ENCODE measurements at regions not wholly inside any gene's neighbourhood (a gene's known extent, or its start where the extent isn't known, plus 50 kb on each side); places are given as distances from the start of the nearest gene placed in this dataset.

DNA sequence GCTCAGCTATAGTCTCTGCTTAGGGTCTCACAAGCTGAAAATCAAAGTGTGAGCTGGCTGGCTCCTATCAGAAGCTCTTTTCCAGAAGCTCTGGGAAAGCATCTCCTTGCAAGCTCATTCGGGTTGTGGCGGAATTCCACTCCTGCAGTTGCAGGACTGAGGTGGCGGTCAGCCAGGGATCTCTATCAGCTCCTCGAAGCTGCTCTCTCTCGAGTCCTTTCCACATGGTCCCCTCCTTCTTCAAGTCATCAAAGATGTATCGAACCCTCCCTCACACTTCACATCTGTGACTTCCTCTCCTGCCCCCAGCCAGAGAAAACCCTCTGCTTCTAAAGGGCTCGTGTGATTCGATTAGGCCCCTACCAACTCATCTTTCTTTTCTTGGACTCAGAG lies 141.7 kb downstream of the ZFP36L2 start:
- DNase-seq = no peak

DNA sequence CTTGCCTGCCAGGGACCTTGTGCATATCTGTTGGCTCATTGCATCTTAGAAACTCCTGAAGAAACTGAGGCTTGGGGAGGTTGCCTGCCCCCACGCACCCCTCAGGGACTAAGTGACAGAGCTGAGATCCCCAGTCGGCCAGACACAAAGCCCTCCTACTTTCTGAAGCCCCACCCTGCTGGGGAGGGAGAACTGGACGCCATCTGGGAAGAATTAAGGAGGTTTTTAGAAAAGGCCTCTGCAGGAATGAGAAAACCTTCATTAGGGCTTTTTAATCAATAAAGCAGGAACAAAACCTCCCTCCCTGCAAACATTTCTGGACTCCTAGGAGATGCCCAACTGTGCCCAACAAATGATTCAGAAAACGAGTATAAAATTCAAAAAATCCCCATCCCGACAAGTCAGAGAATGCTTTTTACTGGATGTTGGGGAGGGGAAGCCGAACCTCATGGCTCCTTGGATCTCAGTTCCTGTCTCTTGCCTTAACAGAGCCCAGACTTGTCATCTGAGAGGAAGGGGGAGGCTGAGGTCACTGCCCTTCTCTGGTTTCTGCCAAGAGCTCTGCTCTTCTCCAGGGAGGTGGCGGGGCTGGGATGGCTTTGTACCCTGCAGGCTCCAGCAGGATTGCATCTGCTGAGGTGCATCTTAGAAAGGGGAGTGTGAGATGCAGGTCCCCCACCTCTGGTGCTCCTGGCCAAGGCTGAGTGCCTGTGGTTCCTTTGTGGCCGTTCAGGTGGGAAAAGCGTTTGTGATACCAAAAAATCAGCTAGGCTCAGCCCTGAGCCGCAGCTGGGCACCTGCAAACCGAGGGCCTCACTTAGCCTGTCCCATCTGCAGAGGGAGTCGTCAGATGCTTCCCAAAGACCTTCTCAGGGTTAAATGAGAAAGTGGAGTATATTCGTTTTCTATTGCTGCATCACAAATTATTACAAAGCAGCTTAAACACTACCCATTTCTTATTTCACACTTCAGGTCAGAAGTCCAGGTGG lies 142.4 kb downstream of the ZFP36L2 start:
- no peak for DNase-seq

DNA sequence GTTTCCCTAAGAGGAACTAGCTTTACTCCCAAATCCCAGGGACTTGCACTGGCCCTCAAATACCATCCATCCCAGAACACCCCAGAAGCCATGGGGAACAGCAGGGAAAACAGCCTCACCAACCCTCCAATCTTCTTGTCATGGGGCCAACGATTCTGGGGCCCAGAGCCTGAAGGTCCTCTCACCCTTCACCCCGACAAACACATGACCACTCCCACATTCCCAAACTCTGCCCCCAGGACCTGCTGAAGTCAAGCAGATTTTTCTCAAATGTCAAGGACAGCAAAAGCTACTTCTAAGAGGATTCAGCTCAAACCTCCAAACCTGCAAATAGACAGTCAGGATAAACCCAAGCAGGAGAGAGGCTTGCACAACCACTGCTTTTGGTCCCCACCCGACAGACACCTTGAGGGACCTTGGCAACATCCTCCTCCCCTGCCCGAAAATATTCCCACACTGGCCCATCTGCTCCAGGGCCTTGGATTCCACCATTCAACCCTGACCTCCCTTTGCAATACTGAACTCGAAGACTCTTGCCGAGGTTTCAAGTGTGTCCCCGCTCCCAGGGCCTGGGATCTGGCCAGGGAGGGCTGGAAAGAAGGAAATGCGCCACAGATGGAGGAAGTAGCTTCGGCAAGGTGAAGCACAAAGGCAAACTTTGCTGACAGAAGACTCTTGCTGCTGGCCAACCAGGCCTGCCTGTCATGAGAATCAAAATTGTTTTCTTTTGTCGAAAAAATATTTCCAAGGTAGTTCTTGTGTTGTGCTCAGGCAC lies 143.3 kb downstream of the ZFP36L2 start:
- DNase-seq = no peak

DNA sequence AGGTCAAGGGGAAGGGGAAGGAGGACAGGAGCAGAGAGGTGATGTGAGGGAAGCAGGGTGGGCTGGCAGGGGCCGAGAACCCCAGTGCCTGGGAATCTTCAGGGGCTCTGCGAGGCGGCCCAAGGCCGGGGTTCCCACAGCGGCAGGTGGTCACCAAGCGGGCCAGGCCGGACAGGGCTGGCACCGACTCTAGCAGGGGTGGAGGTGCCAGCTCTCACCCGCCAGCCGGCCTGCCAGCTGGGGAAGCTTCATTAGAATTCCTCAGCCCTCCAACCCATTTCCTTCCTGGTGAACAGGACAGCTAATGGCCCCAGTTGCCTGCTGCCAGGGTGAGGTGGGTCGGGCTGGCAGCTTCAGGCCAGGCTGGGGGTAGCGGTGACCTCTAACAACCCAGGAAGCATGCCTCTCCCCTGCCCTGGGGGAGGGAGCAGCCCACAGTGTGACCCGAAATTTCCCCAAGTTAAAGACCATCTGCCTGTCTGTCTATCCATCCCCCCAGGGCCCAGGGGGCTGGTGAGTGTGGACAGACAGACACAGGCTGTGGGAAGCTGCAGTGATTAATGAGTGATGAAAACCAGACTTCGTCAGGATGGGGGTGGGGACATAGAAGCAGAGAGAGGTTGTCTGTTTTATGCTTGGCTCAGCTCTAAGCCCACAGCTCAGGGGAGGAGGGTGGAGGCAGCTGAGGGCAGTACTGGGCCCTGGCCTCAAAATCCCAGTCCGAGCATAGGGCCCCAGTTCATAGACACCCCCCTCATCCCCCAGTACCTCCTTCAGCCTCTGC lies 144.1 kb downstream of the ZFP36L2 start:
- no peak for DNase-seq

DNA sequence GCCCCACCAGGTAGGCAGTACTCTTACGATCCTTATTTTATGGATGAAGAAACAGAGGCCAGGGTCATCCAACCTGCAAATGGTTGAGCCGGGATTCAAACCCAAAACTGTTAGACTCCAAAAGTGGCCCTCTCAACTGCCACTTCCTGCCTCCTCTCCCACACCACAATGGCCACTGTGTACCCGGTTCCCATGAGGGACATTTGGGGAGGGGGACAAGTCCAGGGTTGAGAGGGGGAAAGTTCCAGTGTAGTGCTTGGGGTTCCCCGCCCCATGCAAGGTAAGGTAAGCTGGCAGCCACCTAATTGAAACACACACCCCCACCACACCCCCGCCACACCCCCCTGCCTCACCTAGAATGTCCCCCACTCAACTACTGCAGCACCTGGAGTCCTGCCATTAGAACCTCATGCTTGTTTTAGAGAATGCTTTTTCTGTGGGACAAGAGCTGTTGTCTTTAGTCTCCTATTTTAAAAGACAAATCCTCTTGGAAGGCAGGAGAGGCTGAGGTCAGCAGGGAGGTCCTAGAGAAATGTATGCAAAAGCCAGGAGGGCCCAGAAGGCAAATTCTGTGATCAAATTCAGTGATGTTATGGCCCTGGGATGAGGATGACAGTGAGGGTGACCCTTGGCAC lies 145.2 kb downstream of the ZFP36L2 start:
- no peak for DNase-seq

DNA sequence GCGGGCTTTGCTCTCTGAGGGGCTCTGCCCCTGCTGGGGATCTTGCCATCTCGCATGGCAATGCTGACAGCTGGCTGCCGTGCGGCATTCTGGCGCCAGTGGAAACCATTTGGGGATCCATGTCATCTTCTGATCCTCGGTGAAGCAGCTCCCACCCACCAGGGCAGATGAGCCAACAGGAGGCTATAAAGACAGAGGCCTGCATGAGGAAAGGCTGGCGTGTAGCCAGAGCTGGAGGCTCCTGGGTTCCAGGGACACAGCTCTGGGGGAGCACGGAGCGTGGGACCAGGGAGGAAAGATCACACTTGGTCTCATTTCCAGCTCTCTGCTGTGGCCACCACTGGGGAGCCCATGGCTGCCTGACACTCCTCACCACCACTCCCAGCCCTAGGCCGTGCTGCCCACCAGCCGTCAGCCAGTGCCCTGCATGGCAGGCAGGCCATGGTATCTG lies 145.8 kb downstream of the ZFP36L2 start:
- DNase-seq = no peak

DNA sequence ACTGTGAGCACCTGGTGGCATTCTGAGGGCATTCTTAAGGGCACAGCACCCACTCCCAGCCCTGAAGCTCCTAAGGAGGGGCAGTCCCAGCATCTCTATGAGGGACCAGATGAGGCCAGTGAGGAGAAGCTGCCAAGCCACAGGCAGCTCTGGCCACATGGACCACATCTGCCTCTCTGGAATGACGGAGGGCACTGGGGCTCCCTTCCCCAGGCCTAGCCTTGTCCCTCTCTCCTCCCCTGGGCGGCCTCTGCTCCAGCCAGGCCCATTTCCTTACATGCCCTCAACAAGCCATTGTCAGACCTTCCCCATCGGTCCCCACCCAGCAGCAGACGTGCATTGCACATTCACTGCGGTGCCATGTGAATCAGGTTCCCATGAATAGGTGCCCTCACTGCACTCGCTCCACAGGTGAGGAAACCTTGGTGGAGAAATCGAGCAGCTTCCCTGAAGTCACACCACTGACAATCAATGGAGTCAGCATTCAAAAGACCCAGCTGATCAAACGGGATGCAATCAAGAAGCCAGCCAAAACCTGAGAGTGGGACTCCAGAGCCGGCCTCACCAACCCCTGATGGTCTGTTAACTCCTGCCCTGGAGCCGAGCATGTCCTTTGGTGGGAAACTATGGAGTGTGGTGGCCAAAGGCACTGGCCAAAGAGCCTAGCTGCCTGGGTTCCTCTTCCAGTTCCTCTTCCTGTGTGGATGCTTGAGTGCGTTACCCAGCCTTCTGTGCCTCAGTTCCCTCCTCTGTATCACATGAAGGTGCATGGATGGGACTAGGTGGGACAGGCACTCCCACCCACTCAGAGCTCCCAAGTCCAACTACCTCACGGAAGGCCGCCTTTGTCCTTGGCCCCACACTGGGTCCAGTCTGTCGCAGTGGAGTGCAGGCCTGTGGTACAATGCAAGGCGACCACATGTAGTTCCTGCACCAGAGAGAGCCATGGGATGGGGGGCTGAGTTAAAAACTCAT lies 147.3 kb downstream of the ZFP36L2 start:
- no peak for DNase-seq

DNA sequence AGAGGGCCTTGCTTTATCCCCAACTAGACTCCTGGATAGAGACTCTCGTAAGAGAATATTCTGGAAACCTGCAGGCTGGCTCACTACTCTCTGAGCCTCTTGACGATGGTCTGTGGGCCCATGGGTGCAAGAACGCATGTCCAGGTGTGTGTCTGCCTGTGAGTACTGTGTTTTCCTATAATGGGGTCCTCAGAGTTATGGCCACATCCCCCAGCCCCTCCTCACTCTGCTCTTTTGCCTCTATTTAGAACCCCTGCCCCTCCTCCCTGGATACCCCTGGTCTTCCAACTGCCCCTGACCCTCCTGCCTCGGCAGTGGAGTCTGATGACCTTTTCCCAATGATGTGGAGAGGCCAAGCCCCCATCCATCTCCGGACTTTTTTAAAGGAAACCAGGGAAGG lies 148.1 kb downstream of the ZFP36L2 start:
- DNase-seq = no peak

DNA sequence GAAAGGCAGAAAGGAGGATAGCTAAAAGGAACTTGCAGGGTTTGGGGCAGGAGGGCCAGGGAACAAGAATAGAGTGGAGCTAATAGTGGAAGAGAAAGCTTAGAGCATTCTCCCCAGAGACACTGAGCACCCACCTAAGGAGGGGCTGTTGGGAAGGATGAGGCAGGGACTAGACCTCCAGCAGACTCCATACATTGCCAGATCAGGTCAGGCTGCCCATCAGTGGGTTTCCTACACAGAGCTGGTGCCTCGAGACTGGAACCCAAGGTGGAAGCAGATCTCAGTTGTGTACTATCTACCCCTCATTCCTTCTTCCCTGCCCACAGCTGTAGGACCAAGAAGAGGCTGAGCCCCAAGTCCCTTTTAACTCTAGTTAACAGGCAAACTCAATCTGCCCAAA lies 148.5 kb downstream of the ZFP36L2 start:
- DNase-seq = no peak

DNA sequence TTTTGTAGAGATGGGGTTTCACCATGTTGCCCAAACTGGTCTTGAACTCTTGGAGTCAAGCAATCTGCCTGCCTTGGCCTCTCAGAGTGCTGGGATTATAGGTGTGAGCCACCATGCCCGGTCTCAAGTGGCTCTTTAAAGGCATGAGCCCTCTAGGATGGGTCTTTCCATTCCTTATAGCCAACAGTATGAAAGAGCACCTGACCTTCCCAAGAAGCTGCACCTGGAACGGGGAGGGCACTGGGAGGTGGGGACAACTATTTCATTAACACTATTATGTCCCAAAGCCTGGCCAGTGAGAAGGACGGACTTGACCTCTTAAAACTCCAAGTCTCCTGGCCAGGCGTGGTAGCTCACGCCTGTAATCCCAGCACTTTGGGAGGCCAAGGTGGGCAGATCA lies 149.7 kb downstream of the ZFP36L2 start:
- no peak for DNase-seq

DNA sequence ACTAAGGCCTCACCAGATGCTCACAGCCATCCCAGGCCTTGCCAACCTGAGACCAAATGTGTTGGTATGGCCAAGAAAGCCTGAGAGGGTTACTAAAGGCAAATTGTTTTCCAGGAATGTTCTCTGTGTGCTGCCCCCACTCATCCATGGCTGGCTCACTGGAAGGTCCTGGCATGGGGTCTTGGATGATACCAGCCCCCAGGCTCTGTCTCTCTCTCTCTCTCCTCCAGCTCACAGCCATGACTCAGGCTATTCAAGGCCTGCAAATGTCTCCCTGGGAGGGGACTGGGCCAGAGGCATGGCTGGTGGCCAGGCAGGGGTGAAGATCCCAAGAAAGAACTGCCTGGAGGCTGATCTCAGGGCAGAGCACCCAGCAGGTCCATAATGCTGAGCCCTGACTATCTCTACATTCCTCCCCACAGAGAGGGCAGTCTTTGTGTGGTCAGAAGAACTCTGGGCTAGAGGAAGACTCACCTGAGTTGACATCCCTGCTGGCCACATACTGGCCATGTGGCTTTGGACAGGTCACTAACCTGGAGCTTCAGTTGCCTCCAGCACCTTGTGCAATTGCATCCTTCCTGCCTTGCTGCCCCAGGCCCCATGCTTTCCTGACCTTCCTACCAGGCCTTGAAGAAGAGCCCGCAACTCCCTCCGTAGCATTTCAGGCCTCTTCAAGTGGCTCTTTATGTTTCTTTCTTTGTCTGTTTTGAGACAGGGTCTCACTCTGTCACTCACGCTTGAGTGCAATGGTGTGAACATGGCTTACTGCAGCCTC lies 150.4 kb downstream of the ZFP36L2 start:
- DNase-seq = no peak

DNA sequence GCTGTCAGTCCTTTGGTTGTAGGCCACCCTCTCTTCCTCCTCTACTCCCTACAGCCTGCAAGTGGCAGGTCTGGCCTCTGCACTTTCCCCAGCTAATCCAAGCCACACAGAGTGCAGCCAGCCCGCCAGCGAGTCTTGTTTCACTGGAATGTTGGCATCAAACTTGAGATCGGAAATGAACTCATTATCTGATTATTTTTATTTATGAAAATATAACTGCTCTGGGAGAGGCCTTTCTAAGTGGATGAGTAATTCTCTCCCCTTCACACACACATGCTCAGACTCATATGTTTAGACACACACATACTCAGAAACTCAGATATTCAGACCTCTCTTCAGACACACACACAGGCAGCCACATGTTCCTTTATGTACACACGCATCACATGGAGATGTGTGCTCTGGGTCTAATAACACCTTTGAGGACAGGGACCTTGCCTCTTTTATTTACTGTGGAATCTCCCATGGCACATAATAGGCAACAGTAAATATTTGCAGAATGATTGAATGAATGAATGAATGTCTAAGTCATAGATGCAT lies 151.3 kb downstream of the ZFP36L2 start:
- no peak for DNase-seq

DNA sequence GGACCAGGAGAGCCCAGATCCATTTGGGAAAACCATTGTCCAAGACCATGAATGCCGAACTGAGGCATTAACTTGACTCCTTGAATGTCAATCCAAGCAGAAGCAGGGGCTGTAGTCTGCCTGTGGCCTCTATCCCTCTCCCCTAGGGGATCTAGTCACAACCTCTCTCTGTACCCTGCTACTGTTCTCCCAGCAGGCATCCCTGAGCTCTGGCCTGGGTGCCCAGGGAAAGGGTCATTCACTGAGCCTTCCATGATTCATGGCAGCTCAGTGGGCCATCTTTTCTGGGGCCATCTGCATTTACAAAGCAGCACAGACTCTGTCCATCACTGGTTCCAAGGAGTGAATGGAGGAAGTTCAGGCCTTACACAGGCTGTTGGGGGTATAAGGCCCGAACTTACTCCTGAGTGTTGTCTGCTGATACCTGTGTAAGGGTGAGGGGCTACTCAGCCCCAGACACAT lies 151.8 kb downstream of the ZFP36L2 start:
- DNase-seq = no peak

DNA sequence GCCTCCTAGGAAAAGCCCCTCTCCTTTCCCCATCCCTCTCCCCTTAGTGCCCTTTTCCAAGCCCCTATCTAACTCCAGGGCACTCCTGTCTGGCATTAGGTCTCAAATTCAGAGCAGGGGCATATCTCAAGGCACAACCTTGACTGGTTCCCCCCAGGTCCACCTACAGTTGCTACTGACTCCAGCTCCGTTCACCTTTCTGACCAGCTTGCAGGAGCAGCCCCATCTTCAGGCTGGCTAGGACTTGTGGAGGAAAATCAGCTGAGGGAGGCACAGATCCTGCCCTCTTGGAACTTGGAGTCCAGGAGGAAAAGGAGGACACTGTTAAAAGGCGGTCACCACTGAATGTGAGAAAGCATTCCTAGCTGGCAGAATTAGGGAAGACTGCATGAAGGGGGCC lies 152.4 kb downstream of the ZFP36L2 start:
- DNase-seq = no peak

DNA sequence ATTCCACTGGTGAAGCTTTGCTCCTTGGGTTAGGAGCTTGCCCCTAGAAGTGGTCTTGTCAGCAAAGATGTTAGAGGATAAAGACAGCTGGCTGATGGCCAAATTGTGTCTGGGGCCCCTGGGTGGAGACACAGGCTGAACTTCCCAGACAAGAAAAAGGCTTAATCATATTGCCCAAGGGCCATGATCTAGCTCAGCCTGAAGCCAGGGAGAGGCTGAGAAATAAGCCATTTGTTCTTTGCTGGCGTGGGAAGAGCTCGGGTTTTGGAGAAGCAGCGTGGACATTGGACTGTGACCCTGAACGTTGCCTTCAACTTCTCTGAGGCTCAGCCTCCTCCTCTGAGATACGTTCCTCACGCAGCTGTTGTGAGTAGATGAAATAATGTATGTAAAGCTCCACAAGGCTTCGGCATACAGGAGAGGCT lies 153.0 kb downstream of the ZFP36L2 start:
- no peak for DNase-seq

DNA sequence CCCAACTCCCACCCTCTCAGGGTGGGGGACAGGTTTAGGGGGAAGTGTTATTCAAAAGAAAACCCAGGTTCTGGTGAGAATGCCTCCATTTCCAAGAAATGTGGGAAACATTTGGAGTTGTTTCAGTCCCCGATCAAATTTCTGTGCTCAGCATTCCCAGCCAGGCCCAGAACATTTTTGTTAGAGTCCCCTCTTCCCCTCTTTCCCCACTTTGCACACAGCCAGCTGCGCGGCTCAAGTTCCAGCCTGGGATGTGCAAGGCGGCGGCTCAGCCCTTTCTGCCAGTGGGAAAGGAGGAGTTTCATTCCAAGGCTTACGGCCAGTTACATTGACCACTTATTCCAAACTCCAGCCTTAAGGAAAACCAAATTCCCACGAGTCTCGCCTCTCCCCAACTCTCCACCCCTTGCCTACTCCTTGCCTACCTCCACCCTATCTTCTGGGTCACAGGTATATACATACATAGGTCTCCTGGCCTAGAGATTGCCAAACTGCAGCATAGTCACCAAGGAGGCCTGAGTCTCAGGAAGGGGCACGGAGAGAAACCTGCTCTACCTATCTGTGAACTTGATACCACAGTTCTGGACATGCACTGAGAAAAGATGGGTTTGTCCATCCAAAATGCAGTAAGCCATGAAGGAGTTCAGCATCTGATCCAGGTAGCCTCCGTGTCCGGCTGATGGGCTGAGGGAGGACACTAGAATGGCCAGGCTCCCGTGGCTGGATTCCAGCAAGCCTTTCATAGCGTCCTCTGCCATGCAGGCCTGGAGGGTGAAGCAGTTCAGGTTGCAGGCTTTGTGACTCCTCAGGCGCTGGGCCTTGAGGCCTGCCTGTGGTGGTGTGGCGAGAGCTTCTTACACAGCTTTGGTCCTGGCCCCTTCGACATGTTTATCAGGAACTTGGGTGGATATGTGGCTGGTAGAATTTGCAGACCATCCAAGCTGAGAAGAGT lies 154.5 kb downstream of the ZFP36L2 start:
- DNase-seq = no peak

DNA sequence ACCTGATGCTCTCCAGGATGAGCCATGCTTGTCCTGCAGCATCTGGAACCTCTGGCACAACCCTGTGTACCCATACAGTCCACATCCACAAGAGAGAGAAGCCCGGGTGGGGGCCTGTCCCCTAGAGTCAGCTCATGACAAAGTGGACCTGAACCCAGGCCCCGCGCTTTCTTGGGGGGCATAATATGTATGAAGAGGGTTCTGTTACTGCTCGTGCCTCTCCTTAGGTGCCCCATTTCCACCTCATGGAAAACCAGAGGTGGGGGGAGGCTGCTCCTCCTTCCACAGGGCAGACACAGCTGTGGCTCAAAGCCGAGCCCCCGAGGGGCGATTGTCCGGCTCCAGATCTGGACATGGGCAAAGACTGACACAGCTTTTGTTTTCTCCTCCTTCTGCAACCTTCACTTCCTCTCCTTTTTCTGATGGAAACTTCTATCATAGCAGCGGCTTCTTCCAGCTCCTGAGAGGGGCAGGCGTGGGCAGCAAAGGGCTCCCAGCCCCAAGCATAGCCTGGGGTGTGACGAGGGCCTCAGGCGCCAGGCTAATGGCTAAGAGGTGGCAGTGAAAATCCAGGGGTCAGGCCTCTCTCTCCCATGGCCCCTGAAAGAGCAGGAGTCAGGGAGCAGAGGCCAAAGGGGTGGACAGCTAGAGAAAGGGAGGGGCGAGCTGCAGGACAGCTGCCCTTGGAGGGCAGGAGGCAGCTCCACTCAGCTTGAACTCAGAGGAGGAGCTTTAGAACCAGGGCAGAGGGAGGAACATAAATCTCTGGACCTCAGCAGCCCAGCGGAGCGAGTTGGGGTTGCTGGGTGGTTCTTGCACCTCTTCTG lies 155.5 kb downstream of the ZFP36L2 start:
- no peak for DNase-seq

DNA sequence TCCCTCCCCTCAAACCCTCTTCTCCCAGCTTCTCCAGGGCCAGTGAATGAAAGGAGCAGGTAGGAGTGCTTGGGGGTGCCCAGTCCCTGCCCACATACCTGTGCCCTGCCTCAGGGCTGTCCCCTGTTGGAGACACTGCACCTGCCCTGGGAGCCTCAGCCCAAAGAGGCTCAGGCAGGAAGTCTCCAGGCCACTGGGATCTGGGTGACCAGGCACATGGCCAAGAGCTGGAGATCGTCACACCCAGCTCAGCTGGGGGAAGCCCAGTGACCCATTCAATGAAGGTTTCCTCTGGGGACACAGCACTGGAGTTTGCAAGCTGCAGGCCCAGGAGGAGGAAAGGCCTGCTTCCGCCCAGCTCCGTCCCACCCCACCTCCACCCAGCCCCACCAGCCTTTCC lies 156.4 kb downstream of the ZFP36L2 start:
- DNase-seq = no peak
